SK-N-SH treated with all-trans-retinoic acid at 6 μM for 48 hours (cell line): ENCODE measurements at regions not wholly inside any gene's neighbourhood (a gene's known extent, or its start where the extent isn't known, plus 50 kb on each side); places are given as distances from the start of the nearest gene placed in this dataset.

Experiments
- ATAC-seq: fragments of 200-7000 bp; cut with Tn5 transposase; 3 replicates; pipeline ENCODE4 v1.9.1; 2020; ENCODE audit warnings: mild to moderate bottlenecking, moderate library complexity
- ARNTL ChIP-seq: fragments of 450-650 bp; formaldehyde crosslinking; IDR thresholded peaks from 2 replicates; pipeline ENCODE4 v1.5.0; 2020; ENCODE audit warnings: low read depth, mild to moderate bottlenecking, moderate library complexity, borderline replicate concordance
- BACH2 ChIP-seq: fragments of 250-450 bp; sonication (Bioruptor Pico); IDR thresholded peaks from 2 replicates; pipeline ENCODE4 v1.9.0; 2021; ENCODE audit warnings: mild to moderate bottlenecking, borderline replicate concordance
- CSDC2 ChIP-seq: fragments of 250-450 bp; sonication (Bioruptor Pico); IDR thresholded peaks from 2 replicates; pipeline ENCODE4 v1.5.0; 2020; ENCODE audit warnings: mild to moderate bottlenecking, moderate library complexity
- CSRNP3 ChIP-seq: fragments of 250-450 bp; sonication (Bioruptor Pico); IDR thresholded peaks from 2 replicates; pipeline ENCODE4 v1.5.1; 2021; ENCODE audit warnings: mild to moderate bottlenecking, moderate library complexity
- ESRRG ChIP-seq: fragments of 250-450 bp; sonication (Bioruptor Pico); IDR thresholded peaks from 2 replicates; pipeline ENCODE4 v1.6.1; 2021; ENCODE audit warnings: mild to moderate bottlenecking
- GLIS3 ChIP-seq: fragments of 250-450 bp; sonication (Bioruptor Pico); IDR thresholded peaks from 2 replicates; pipeline ENCODE4 v1.5.0; 2020; ENCODE audit warnings: mild to moderate bottlenecking, moderate library complexity
- ISL1 ChIP-seq: fragments of 250-450 bp; sonication (Bioruptor Pico); IDR thresholded peaks from 2 replicates; pipeline ENCODE4 v2.1.2; 2022; ENCODE audit warnings: mild to moderate bottlenecking, moderate library complexity
- POU6F1 ChIP-seq: fragments of 250-450 bp; sonication (Bioruptor Pico); IDR thresholded peaks from 2 replicates; pipeline ENCODE4 v1.8.0; 2021; ENCODE audit warnings: low read depth, mild to moderate bottlenecking, moderate library complexity, borderline replicate concordance
- PPARA ChIP-seq: fragments of 250-450 bp; sonication (Bioruptor Pico); IDR thresholded peaks from 2 replicates; pipeline ENCODE4 v1.5.0; 2020; ENCODE audit warnings: mild to moderate bottlenecking, borderline replicate concordance
- RARB ChIP-seq: fragments of 250-450 bp; sonication (Bioruptor Pico); IDR thresholded peaks from 2 replicates; pipeline ENCODE4 v1.8.0; 2021; ENCODE audit warnings: mild to moderate bottlenecking, moderate library complexity
- SNAI2 ChIP-seq: fragments of 250-450 bp; sonication (Bioruptor Pico); IDR thresholded peaks from 2 replicates; pipeline ENCODE4 v1.5.0; 2020; ENCODE audit warnings: mild to moderate bottlenecking, moderate library complexity
- TCF4 ChIP-seq: fragments of 250-450 bp; sonication (Bioruptor Pico); IDR thresholded peaks from 2 replicates; pipeline ENCODE4 v1.8.0; 2021; ENCODE audit warnings: mild to moderate bottlenecking, moderate library complexity, borderline replicate concordance
- TOX ChIP-seq: fragments of 250-450 bp; sonication (Bioruptor Pico); IDR thresholded peaks from 2 replicates; pipeline ENCODE4 v1.8.0; 2021; ENCODE audit warnings: mild to moderate bottlenecking, moderate library complexity, borderline replicate concordance
- ZC3H10 ChIP-seq: fragments of 250-450 bp; sonication (Bioruptor Pico); IDR thresholded peaks from 2 replicates; pipeline ENCODE4 v1.5.1; 2021; ENCODE audit warnings: mild to moderate bottlenecking, moderate library complexity
- ZFP3 ChIP-seq: fragments of 250-450 bp; sonication (Bioruptor Pico); IDR thresholded peaks from 2 replicates; pipeline ENCODE4 v1.5.0; 2020; ENCODE audit warnings: mild to moderate bottlenecking, moderate library complexity
- ZFP30 ChIP-seq: fragments of 450-650 bp; formaldehyde crosslinking; IDR thresholded peaks from 2 replicates; pipeline ENCODE4 v1.5.0; 2022; ENCODE audit warnings: mild to moderate bottlenecking, moderate library complexity
- ZNF565 ChIP-seq: fragments of 450-650 bp; formaldehyde crosslinking; conservative IDR thresholded peaks from 2 replicates; pipeline ENCODE4 v1.5.0; 2020; ENCODE audit warnings: low read depth, mild to moderate bottlenecking, moderate library complexity
- ZNF70 ChIP-seq: fragments of 450-650 bp; formaldehyde crosslinking; IDR thresholded peaks from 2 replicates; pipeline ENCODE4 v1.5.0; 2020; ENCODE audit warnings: mild to moderate bottlenecking, moderate library complexity
- ZNF8 ChIP-seq: fragments of 450-650 bp; formaldehyde crosslinking; IDR thresholded peaks from 2 replicates; pipeline ENCODE4 v1.5.0; 2020; ENCODE audit warnings: mild to moderate bottlenecking, moderate library complexity
- TF ChIP-seq, protein P1 (sequence below): fragments of 250-450 bp; sonication (Bioruptor Pico); IDR thresholded peaks from 2 replicates; pipeline ENCODE4 v1.5.0; 2020; ENCODE audit warnings: mild to moderate bottlenecking, moderate library complexity
- TF ChIP-seq, protein P2 (sequence below): fragments of 250-450 bp; sonication (Bioruptor Pico); IDR thresholded peaks from 2 replicates; pipeline ENCODE4 v1.8.0; 2020; ENCODE audit warnings: mild to moderate bottlenecking, moderate library complexity, borderline replicate concordance

DNA sequence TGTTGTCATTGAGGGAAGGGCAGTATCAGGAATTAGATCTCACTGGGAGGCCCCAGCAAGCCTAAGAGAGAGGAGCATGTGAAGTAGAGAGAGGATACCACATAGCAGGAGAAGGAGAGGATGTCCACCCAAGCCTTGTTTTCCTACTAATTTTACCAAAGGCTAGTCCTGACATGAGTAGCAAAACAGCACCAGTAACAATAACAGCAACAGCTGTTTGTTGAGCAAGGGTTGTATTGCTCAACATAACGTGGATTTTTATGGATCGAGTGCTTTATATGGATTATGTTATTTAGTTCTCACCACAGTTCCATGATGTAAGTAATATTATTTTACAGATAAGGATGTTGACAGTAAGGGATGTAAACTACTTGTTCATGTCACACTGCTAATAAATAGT is 135.2 kb upstream of the DLX6 start:
- no peak for ATAC-seq
- TF ChIP-seq ARNTL (CRISPR knock-in tag) (no peak), ZFP3 (no peak), BACH2 (CRISPR knock-in tag) (no peak), CSDC2 (CRISPR knock-in tag) (no peak), ESRRG (CRISPR knock-in tag) (no peak), ZNF70 (CRISPR knock-in tag) (no peak), GLIS3 (CRISPR knock-in tag) (no peak), TCF4 (CRISPR knock-in tag) (no peak), SNAI2 (CRISPR knock-in tag) (no peak), RARB (CRISPR knock-in tag) (no peak), ZNF565 (CRISPR knock-in tag) (no peak)
- TF ChIP-seq, protein P1, sequence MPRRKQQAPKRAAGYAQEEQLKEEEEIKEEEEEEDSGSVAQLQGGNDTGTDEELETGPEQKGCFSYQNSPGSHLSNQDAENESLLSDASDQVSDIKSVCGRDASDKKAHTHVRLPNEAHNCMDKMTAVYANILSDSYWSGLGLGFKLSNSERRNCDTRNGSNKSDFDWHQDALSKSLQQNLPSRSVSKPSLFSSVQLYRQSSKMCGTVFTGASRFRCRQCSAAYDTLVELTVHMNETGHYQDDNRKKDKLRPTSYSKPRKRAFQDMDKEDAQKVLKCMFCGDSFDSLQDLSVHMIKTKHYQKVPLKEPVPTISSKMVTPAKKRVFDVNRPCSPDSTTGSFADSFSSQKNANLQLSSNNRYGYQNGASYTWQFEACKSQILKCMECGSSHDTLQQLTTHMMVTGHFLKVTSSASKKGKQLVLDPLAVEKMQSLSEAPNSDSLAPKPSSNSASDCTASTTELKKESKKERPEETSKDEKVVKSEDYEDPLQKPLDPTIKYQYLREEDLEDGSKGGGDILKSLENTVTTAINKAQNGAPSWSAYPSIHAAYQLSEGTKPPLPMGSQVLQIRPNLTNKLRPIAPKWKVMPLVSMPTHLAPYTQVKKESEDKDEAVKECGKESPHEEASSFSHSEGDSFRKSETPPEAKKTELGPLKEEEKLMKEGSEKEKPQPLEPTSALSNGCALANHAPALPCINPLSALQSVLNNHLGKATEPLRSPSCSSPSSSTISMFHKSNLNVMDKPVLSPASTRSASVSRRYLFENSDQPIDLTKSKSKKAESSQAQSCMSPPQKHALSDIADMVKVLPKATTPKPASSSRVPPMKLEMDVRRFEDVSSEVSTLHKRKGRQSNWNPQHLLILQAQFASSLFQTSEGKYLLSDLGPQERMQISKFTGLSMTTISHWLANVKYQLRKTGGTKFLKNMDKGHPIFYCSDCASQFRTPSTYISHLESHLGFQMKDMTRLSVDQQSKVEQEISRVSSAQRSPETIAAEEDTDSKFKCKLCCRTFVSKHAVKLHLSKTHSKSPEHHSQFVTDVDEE (CRISPR knock-in tag) = no peak
- TF ChIP-seq, all 23 proteins: peak for 0

GRCh38 chr7:96870934-96871333 is 134.4 kb upstream of the DLX6 start:
- TF ChIP-seq PPARA (CRISPR knock-in tag) (no peak), SNAI2 (CRISPR knock-in tag) (no peak), ARNTL (CRISPR knock-in tag) (no peak), BACH2 (CRISPR knock-in tag) (no peak), ZFP3 (no peak), RARB (CRISPR knock-in tag) (no peak), ZNF565 (CRISPR knock-in tag) (no peak), CSRNP3 (no peak), POU6F1 (CRISPR knock-in tag) (no peak), ZNF70 (CRISPR knock-in tag) (no peak), CSDC2 (CRISPR knock-in tag) (no peak), ZFP30 (no peak), ZNF8 (CRISPR knock-in tag) (no peak), TOX (no peak), TCF4 (CRISPR knock-in tag) (no peak), ISL1 (CRISPR knock-in tag) (no peak), ESRRG (CRISPR knock-in tag) (no peak), ZC3H10 (CRISPR knock-in tag) (no peak)
- TF ChIP-seq, protein P2, sequence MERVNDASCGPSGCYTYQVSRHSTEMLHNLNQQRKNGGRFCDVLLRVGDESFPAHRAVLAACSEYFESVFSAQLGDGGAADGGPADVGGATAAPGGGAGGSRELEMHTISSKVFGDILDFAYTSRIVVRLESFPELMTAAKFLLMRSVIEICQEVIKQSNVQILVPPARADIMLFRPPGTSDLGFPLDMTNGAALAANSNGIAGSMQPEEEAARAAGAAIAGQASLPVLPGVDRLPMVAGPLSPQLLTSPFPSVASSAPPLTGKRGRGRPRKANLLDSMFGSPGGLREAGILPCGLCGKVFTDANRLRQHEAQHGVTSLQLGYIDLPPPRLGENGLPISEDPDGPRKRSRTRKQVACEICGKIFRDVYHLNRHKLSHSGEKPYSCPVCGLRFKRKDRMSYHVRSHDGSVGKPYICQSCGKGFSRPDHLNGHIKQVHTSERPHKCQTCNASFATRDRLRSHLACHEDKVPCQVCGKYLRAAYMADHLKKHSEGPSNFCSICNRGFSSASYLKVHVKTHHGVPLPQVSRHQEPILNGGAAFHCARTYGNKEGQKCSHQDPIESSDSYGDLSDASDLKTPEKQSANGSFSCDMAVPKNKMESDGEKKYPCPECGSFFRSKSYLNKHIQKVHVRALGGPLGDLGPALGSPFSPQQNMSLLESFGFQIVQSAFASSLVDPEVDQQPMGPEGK = no peak
- TF ChIP-seq, protein P1 (CRISPR knock-in tag) = no peak
- no peak for ATAC-seq
